ENCODE measurements at regions not wholly inside any gene's neighbourhood (a gene's known extent, or its start where the extent isn't known, plus 50 kb on each side); places are given as distances from the start of the nearest gene placed in this dataset.

DNA sequence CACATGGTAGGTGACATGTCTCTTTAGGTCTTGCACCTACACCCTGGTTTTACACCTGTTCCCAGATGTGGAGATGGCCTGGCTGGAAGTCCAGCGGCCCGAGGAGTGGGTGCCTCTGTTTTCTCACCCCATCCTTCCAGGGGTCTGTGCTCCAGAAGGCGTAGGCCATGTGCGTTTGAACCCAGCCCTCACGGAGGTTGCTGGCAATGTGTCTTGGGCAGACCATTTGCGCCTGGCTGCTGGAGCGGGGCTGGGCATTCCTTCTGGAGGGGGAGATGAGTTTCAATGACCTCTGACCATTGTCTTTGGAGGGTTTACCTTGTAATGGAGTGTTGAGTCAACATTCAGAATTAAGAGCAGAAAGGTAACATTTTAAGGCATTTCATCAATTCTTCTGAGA lies 54.8 kb upstream of the ZNF536 start:
- FAIRE-seq (no peak), DNase-seq (no peak)
- Histone ChIP-seq H3K27me3 (ENCODE audit: control insufficient read depth in 3 of 3, insufficient read depth in 3 of 3, low read length in 3 of 3) (no peaks in the 10 kb centered on the region), H3K9me3 (ENCODE audit: control insufficient read depth in 2 of 2, insufficient read depth in 1 of 2, low read depth in 1 of 2, low read length in 1 of 2) (peaks cover 0 to 3% of the 10 kb centered on the region in 2 donors), H3K27ac (ENCODE audit: low read depth in 1 of 3, low read length in 2 of 3) (no peak overlapping the region), H3K36me3 (ENCODE audit: control insufficient read depth in 3 of 3, insufficient read depth in 2 of 3, low read depth in 1 of 3, low read length in 3 of 3) (no peaks in the 10 kb centered on the region), H3K4me3 (ENCODE audit: low read depth in 1 of 3, low read length in 3 of 3) (no peak overlapping the region), H3K4me1 (ENCODE audit: control insufficient read depth in 3 of 3, insufficient read depth in 2 of 3, low read depth in 1 of 3, low read length in 2 of 3) (no peaks in the 10 kb centered on the region)
- WGBS, 3 donors, result 75 to 88% (median 83%) methylated on average over 7 of the region's 7 CpGs

DNA sequence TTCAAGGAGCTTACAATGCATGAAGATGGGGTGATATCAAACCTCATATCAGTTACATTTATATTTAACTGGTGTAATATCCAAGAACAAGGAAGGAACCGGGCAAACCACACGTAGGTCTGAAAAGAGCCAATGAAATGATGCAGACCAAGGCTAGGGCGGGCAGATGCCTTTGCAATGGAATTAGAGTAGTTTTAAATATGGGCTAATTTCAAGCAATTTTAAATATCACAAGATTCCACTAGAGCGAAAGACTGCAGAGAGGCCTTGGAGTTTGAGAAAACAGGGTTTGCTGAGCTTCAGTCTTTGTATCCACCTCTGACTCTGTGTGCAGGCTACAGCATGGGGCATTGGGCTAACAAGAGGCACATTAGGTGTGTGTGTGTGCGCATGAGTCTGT lies 53.9 kb upstream of the ZNF536 start:
- DNase-seq (no peak), FAIRE-seq (no peak)
- H3K27ac ChIP-seq (ENCODE audit: low read depth in 1 of 3, low read length in 2 of 3), result no peak overlapping the region
- 79 to 86% (median 82%) methylated on average over 5 of the region's 5 CpGs for WGBS, 3 donors
- no peaks in the 10 kb centered on the region for H3K27me3 ChIP-seq (ENCODE audit: control insufficient read depth in 3 of 3, insufficient read depth in 3 of 3, low read length in 3 of 3)
- H3K9me3 ChIP-seq (ENCODE audit: control insufficient read depth in 2 of 2, insufficient read depth in 1 of 2, low read depth in 1 of 2, low read length in 1 of 2), result peaks cover 0 to 3% of the 10 kb centered on the region in 2 donors
- no peaks in the 10 kb centered on the region for H3K36me3 ChIP-seq (ENCODE audit: control insufficient read depth in 3 of 3, insufficient read depth in 2 of 3, low read depth in 1 of 3, low read length in 3 of 3)
- H3K4me3 ChIP-seq (ENCODE audit: low read depth in 1 of 3, low read length in 3 of 3), result no peak overlapping the region
- H3K4me1 ChIP-seq (ENCODE audit: control insufficient read depth in 3 of 3, insufficient read depth in 2 of 3, low read depth in 1 of 3, low read length in 2 of 3), result no peaks in the 10 kb centered on the region

GRCh38 chr19:30318936-30319335 lies 53.2 kb upstream of the ZNF536 start:
- DNase-seq (no peak), FAIRE-seq (no peak)
- no peak overlapping the region for H3K27ac ChIP-seq (ENCODE audit: low read depth in 1 of 3, low read length in 2 of 3)
- H3K4me1 ChIP-seq (ENCODE audit: control insufficient read depth in 3 of 3, insufficient read depth in 2 of 3, low read depth in 1 of 3, low read length in 2 of 3), result no peaks in the 10 kb centered on the region
- 84 to 89% (median 87%) methylated on average over 11 of the region's 11 CpGs for WGBS, 3 donors
- H3K9me3 ChIP-seq (ENCODE audit: control insufficient read depth in 2 of 2, insufficient read depth in 1 of 2, low read depth in 1 of 2, low read length in 1 of 2), result peaks cover 0 to 3% of the 10 kb centered on the region in 2 donors
- no peaks in the 10 kb centered on the region for H3K27me3 ChIP-seq (ENCODE audit: control insufficient read depth in 3 of 3, insufficient read depth in 3 of 3, low read length in 3 of 3)
- no peaks in the 10 kb centered on the region for H3K36me3 ChIP-seq (ENCODE audit: control insufficient read depth in 3 of 3, insufficient read depth in 2 of 3, low read depth in 1 of 3, low read length in 3 of 3)
- no peak overlapping the region for H3K4me3 ChIP-seq (ENCODE audit: low read depth in 1 of 3, low read length in 3 of 3)

- Histone ChIP-seq H3K27ac (ENCODE audit: low read depth in 1 of 3, low read length in 2 of 3) (no peak overlapping the region), H3K4me1 (ENCODE audit: control insufficient read depth in 3 of 3, insufficient read depth in 2 of 3, low read depth in 1 of 3, low read length in 2 of 3) (no peaks in the 10 kb centered on the region), H3K36me3 (ENCODE audit: control insufficient read depth in 3 of 3, insufficient read depth in 2 of 3, low read depth in 1 of 3, low read length in 3 of 3) (no peaks in the 10 kb centered on the region), H3K9me3 (ENCODE audit: control insufficient read depth in 2 of 2, insufficient read depth in 1 of 2, low read depth in 1 of 2, low read length in 1 of 2) (peaks cover 0 to 3% of the 10 kb centered on the region in 2 donors), H3K27me3 (ENCODE audit: control insufficient read depth in 3 of 3, insufficient read depth in 3 of 3, low read length in 3 of 3) (no peaks in the 10 kb centered on the region), H3K4me3 (ENCODE audit: low read depth in 1 of 3, low read length in 3 of 3) (no peak overlapping the region)
- DNase-seq, result no peak
- no peak for FAIRE-seq
- 63 to 68% (median 68%) methylated on average over 2 of the region's 2 CpGs for WGBS, 3 donors
Observed at GRCh38 chr19:30319411-30319810, 52.8 kb upstream of the ZNF536 start.

GRCh38 chr19:30319876-30320275 lies 52.3 kb upstream of the ZNF536 start:
- no peak for DNase-seq
- Histone ChIP-seq H3K4me3 (ENCODE audit: low read depth in 1 of 3, low read length in 3 of 3) (no peak overlapping the region), H3K27ac (ENCODE audit: low read depth in 1 of 3, low read length in 2 of 3) (no peak overlapping the region), H3K9me3 (ENCODE audit: control insufficient read depth in 2 of 2, insufficient read depth in 1 of 2, low read depth in 1 of 2, low read length in 1 of 2) (peaks cover 0 to 3% of the 10 kb centered on the region in 2 donors), H3K36me3 (ENCODE audit: control insufficient read depth in 3 of 3, insufficient read depth in 2 of 3, low read depth in 1 of 3, low read length in 3 of 3) (no peaks in the 10 kb centered on the region), H3K27me3 (ENCODE audit: control insufficient read depth in 3 of 3, insufficient read depth in 3 of 3, low read length in 3 of 3) (no peaks in the 10 kb centered on the region), H3K4me1 (ENCODE audit: control insufficient read depth in 3 of 3, insufficient read depth in 2 of 3, low read depth in 1 of 3, low read length in 2 of 3) (no peaks in the 10 kb centered on the region)
- no peak for FAIRE-seq

- FAIRE-seq (no peak), DNase-seq (no peak)
- WGBS, 3 donors, result 79 to 82% (median 81%) methylated on average over 15 of the region's 15 CpGs
- no peaks in the 10 kb centered on the region for H3K36me3 ChIP-seq (ENCODE audit: control insufficient read depth in 3 of 3, insufficient read depth in 2 of 3, low read depth in 1 of 3, low read length in 3 of 3)
- H3K27me3 ChIP-seq (ENCODE audit: control insufficient read depth in 3 of 3, insufficient read depth in 3 of 3, low read length in 3 of 3), result no peaks in the 10 kb centered on the region
- H3K4me1 ChIP-seq (ENCODE audit: control insufficient read depth in 3 of 3, insufficient read depth in 2 of 3, low read depth in 1 of 3, low read length in 2 of 3), result no peaks in the 10 kb centered on the region
- no peak overlapping the region for H3K27ac ChIP-seq (ENCODE audit: low read depth in 1 of 3, low read length in 2 of 3)
- no peaks in the 10 kb centered on the region for H3K9me3 ChIP-seq (ENCODE audit: control insufficient read depth in 2 of 2, insufficient read depth in 1 of 2, low read depth in 1 of 2, low read length in 1 of 2)
- H3K4me3 ChIP-seq (ENCODE audit: low read depth in 1 of 3, low read length in 3 of 3), result no peak overlapping the region
Observed at GRCh38 chr19:30320466-30320865, 51.7 kb upstream of the ZNF536 start.

DNA sequence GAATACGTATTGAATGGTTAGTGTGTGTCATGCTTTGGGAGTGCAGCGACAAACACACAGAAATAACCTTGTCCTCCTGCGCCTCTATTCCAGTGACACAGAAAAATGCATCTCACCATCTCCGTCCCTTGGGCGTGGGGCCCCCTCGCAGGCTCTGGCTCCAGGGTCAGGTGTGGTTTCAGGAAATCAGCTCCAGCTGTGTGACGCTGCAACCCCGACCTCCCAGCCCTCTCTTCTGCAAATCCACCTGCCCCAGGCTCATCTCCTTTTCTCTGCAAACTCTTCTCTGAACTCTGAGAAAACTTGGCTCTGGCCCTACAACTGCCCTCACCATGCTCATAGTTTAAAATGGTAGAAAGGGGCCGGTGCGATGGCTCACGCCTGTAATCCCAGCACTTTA lies 51.3 kb upstream of the ZNF536 start:
- Histone ChIP-seq H3K4me1 (ENCODE audit: control insufficient read depth in 3 of 3, insufficient read depth in 2 of 3, low read depth in 1 of 3, low read length in 2 of 3) (no peaks in the 10 kb centered on the region), H3K9me3 (ENCODE audit: control insufficient read depth in 2 of 2, insufficient read depth in 1 of 2, low read depth in 1 of 2, low read length in 1 of 2) (no peaks in the 10 kb centered on the region), H3K27me3 (ENCODE audit: control insufficient read depth in 3 of 3, insufficient read depth in 3 of 3, low read length in 3 of 3) (no peaks in the 10 kb centered on the region), H3K4me3 (ENCODE audit: low read depth in 1 of 3, low read length in 3 of 3) (no peak overlapping the region), H3K27ac (ENCODE audit: low read depth in 1 of 3, low read length in 2 of 3) (no peak overlapping the region), H3K36me3 (ENCODE audit: control insufficient read depth in 3 of 3, insufficient read depth in 2 of 3, low read depth in 1 of 3, low read length in 3 of 3) (no peaks in the 10 kb centered on the region)
- DNase-seq (no peak), FAIRE-seq (no peak)
- 83 to 86% (median 84%) methylated on average over 11 of the region's 11 CpGs for WGBS, 3 donors

Measured in small intestine (tissue), 7 donors.